Stomach (tissue), 4 donors: ENCODE measurements at regions not wholly inside any gene's neighbourhood (a gene's known extent, or its start where the extent isn't known, plus 50 kb on each side); places are given as distances from the start of the nearest gene placed in this dataset.

Experiments
- EP300 ChIP-seq: sonication (generic); formaldehyde crosslinking; IDR thresholded peaks from one replicate; pipeline ENCODE4 v1.6.1; 2017; ENCODE audit warnings: antibody characterized with exemption
- POLR2A ChIP-seq, 4 donors: fragments of 450-650 bp; IDR thresholded peaks; one replicate each; pipeline ENCODE4 v1.6.1; 2016; ENCODE audit warnings: antibody characterized with exemption in 4 of 4, control low read depth in 2 of 4, mild to moderate bottlenecking in 1 of 4, moderate library complexity in 1 of 4
- POLR2AphosphoS5 ChIP-seq, 3 donors: sonication (generic); formaldehyde crosslinking; IDR thresholded peaks; one replicate each; pipeline ENCODE4 v1.6.1; 2016; ENCODE audit warnings: antibody characterized with exemption in 3 of 3
- TF ChIP-seq, protein P1 (sequence below), 7 experiments: fragments of 450-650 bp in 4 of 7; fragments of 200-600 bp in 3 of 7; sonication (generic) in 3 of 7; IDR thresholded peaks; one replicate each; pipeline ENCODE4 v1.5.1; 2016 to 2019; ENCODE audit warnings: antibody characterized with exemption in 7 of 7, control low read depth in 2 of 7, mild to moderate bottlenecking in 1 of 7

DNA sequence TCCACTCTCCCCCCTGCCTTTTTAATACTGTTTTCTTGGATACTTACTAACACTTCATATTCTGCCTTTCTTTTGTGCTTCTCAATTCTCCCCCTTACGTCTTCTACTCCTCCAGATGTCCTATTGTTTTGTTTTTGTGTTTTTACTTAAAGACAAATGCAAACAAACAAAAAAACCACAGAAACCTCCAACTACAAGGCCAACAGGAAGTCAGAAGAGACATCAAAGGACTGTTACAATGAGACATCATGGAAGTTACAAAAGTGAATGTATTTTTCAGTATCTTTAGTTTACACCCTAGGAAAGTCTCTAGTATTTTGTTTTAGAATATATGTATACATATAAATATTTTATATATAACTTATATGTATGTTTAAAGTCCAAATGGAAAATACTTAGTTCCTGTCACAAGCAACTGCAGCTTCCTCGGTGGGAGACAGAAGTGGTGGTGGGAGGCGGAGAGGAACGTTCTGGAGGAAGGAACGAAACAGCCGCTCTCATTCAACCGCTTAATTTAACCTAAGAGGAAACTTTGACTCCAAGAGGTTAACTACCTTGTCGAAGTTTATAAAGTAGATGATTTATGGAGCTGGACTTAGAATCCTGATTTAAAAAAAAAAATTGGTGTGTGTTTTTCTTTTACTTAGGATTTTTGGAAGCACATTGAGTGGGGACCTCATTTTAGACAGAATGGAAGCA is 168.9 kb upstream of the PDE10A start:
- no peak for TF ChIP-seq POLR2AphosphoS5 (IDR thresholded peaks at IDR 0.05)
- no peak for TF ChIP-seq POLR2A (IDR thresholded peaks at IDR 0.05)
- TF ChIP-seq, protein P1, sequence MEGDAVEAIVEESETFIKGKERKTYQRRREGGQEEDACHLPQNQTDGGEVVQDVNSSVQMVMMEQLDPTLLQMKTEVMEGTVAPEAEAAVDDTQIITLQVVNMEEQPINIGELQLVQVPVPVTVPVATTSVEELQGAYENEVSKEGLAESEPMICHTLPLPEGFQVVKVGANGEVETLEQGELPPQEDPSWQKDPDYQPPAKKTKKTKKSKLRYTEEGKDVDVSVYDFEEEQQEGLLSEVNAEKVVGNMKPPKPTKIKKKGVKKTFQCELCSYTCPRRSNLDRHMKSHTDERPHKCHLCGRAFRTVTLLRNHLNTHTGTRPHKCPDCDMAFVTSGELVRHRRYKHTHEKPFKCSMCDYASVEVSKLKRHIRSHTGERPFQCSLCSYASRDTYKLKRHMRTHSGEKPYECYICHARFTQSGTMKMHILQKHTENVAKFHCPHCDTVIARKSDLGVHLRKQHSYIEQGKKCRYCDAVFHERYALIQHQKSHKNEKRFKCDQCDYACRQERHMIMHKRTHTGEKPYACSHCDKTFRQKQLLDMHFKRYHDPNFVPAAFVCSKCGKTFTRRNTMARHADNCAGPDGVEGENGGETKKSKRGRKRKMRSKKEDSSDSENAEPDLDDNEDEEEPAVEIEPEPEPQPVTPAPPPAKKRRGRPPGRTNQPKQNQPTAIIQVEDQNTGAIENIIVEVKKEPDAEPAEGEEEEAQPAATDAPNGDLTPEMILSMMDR (IDR thresholded peaks at IDR 0.05), result no peak
- TF ChIP-seq EP300, result no peak
